GM12891 (cell line): ENCODE measurements at regions not wholly inside any gene's neighbourhood (a gene's known extent, or its start where the extent isn't known, plus 50 kb on each side); places are given as distances from the start of the nearest gene placed in this dataset.

Experiments
- POLR2A ChIP-seq: IDR thresholded peaks from 2 replicates; pipeline ENCODE4 v1.6.1; 2011; ENCODE audit warnings: low read depth, low read length, control low read depth
- TAF1 ChIP-seq: IDR thresholded peaks from 2 replicates; pipeline ENCODE4 v1.6.1; 2011; ENCODE audit warnings: low read depth, low read length, control low read depth

GRCh38 chr18:77400561-77400960, 150.9 kb downstream of the GALR1 start:
- TF ChIP-seq TAF1 (no peak), POLR2A (no peak)
